Left ventricle myocardium inferior (tissue), 1 donor: ENCODE measurements at regions not wholly inside any gene's neighbourhood (a gene's known extent, or its start where the extent isn't known, plus 50 kb on each side); places are given as distances from the start of the nearest gene placed in this dataset.

Experiments used
- DNase-seq: peaks from one replicate; pipeline ENCODE4 v3.0.0-alpha.2; 2020
- H3K27ac ChIP-seq: fragments of 200-600 bp; replicated peaks from 2 replicates; pipeline ENCODE4 v1.8.0; 2021
- H3K27me3 ChIP-seq: fragments of 200-600 bp; 2 replicates; pipeline ENCODE4 v1.8.0; 2021; ENCODE audit warnings: low read depth
- H3K36me3 ChIP-seq: fragments of 200-600 bp; 2 replicates; pipeline ENCODE4 v1.8.0; 2021
- H3K4me1 ChIP-seq: fragments of 200-600 bp; 2 replicates; pipeline ENCODE4 v1.8.0; 2021
- H3K4me3 ChIP-seq: fragments of 200-600 bp; 2 replicates; pipeline ENCODE4 v1.8.0; 2021; ENCODE audit warnings: mild to moderate bottlenecking, moderate library complexity
- H3K9me3 ChIP-seq: fragments of 200-600 bp; replicated peaks from 2 replicates; pipeline ENCODE4 v1.8.0; 2021
- CTCF ChIP-seq: fragments of 200-600 bp; IDR thresholded peaks from 2 replicates; pipeline ENCODE4 v1.8.0; 2021; ENCODE audit warnings: antibody characterized with exemption, mild to moderate bottlenecking, borderline replicate concordance
- intact Hi-C: fragments of 100-400 bp; cut with micrococcal nuclease; formaldehyde crosslinking; loops from one replicate; pipeline ENCODE4 v1.11.0; 2022
- donor health status: DM: no; HTN: yes; CAD: no; lungs with severe emphysema.

- TF ChIP-seq CTCF = no peak
- intact Hi-C loops = no loop called here
These were observed 156.6 kb upstream of the IRX2 start for GRCh38 chr5:2908086-2908485.

GRCh38 chr5:2906302-2907090, 155.0 kb upstream of the IRX2 start:
- Histone ChIP-seq H3K4me1 (no peaks in the 10 kb centered on the region), H3K4me3 (no peak overlapping the region), H3K27me3 (peaks cover 32% of the 10 kb centered on the region), H3K27ac (no peak overlapping the region), H3K36me3 (no peaks in the 10 kb centered on the region), H3K9me3 (no peaks in the 10 kb centered on the region)
- no peak for DNase-seq
- no peak for TF ChIP-seq CTCF
- intact Hi-C loops = no loop called here

More at GRCh38 chr5:2908086-2908485, 156.6 kb upstream of the IRX2 start:
- DNase-seq = no peak
- Histone ChIP-seq H3K27me3 (peaks cover 27% of the 10 kb centered on the region), H3K4me3 (no peak overlapping the region), H3K36me3 (no peaks in the 10 kb centered on the region), H3K27ac (no peak overlapping the region), H3K9me3 (no peaks in the 10 kb centered on the region), H3K4me1 (no peaks in the 10 kb centered on the region)

DNA sequence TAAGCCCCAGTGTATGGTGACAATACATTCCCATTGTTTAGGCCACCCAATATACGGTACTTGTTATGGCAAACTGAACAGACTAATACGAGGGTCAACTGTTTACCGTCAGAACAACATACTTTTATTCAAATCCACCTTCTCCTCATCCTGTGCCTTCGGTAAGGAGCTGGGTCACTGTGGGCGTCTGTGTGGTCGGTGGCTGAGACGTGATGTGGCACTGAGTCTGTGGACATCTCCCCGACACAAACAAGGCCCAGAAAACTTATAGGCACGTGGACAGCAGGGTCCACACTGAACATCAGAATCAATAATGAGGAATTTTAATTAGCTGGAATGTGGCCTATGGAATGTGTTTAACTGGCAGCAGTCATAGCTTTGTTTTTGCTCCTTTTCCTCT, 154.3 kb upstream of the IRX2 start:
- H3K36me3 ChIP-seq = no peaks in the 10 kb centered on the region

GRCh38 chr5:2904956-2905355, 153.5 kb upstream of the IRX2 start:
- TF ChIP-seq CTCF = no peak
- no peak overlapping the region for H3K4me3 ChIP-seq
- H3K27me3 ChIP-seq = peaks cover 32% of the 10 kb centered on the region
- intact Hi-C loops = no loop called here
- H3K36me3 ChIP-seq = no peaks in the 10 kb centered on the region
- no peak for DNase-seq
- H3K27ac ChIP-seq = no peak overlapping the region
- peaks cover 5% of the 10 kb centered on the region for H3K9me3 ChIP-seq
- H3K4me1 ChIP-seq = no peaks in the 10 kb centered on the region

More for the DNA sequence above, 154.3 kb upstream of the IRX2 start:
- no peak for TF ChIP-seq CTCF
- DNase-seq = no peak
- intact Hi-C loops = no loop called here
- H3K9me3 ChIP-seq = peaks cover 4% of the 10 kb centered on the region
- H3K4me3 ChIP-seq = no peak overlapping the region
- H3K27me3 ChIP-seq = peaks cover 32% of the 10 kb centered on the region
- no peaks in the 10 kb centered on the region for H3K4me1 ChIP-seq
- no peak overlapping the region for H3K27ac ChIP-seq

DNA sequence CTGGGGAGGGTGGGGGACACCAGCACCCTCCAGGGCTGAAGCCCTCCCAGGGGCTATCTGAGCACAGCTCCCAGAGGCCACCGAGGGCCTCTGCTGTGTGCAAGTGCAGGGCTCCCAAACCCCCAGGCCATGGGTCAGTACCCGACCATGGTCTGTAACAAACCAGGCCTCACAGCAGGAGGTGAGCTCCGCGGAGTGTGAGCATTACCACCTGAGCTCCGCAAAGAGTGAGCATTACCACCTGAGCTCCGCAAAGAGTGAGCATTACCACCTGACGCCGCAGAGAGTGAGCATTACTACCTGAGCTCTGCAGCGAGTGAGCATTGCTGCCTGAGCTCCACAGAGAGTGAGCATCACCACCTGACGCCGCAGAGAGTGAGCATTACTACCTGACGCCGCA, 152.9 kb upstream of the IRX2 start:
- no peak overlapping the region for H3K27ac ChIP-seq
- peaks cover 5% of the 10 kb centered on the region for H3K9me3 ChIP-seq
- H3K27me3 ChIP-seq = peaks cover 32% of the 10 kb centered on the region
- no peaks in the 10 kb centered on the region for H3K4me1 ChIP-seq
- intact Hi-C loops = no loop called here
- TF ChIP-seq CTCF = no peak
- no peak for DNase-seq
- no peaks in the 10 kb centered on the region for H3K36me3 ChIP-seq
- no peak overlapping the region for H3K4me3 ChIP-seq
